ENCODE measurements at regions not wholly inside any gene's neighbourhood (a gene's known extent, or its start where the extent isn't known, plus 50 kb on each side); places are given as distances from the start of the nearest gene placed in this dataset.

GRCh38 chr18:57286949-57287348, 65.4 kb upstream of the ST8SIA3 start:
- ChIA-PET POLR2A (no interaction called here), CTCF (no interaction called here)
- Mint-ChIP-seq H3K27me3 (peaks cover 5% of the 10 kb centered on the region), H3K4me1 (ENCODE audit: low read depth) (no peaks in the 10 kb centered on the region), H3K36me3 (ENCODE audit: low read depth) (no peaks in the 10 kb centered on the region), H3K9me3 (peaks cover 3% of the 10 kb centered on the region), H3K4me3 (no peak overlapping the region), H3K27ac (no peak overlapping the region)
- no peak for ATAC-seq
- intact Hi-C loops (cut with micrococcal nuclease) = no loop called here
- TF ChIP-seq, protein P1, sequence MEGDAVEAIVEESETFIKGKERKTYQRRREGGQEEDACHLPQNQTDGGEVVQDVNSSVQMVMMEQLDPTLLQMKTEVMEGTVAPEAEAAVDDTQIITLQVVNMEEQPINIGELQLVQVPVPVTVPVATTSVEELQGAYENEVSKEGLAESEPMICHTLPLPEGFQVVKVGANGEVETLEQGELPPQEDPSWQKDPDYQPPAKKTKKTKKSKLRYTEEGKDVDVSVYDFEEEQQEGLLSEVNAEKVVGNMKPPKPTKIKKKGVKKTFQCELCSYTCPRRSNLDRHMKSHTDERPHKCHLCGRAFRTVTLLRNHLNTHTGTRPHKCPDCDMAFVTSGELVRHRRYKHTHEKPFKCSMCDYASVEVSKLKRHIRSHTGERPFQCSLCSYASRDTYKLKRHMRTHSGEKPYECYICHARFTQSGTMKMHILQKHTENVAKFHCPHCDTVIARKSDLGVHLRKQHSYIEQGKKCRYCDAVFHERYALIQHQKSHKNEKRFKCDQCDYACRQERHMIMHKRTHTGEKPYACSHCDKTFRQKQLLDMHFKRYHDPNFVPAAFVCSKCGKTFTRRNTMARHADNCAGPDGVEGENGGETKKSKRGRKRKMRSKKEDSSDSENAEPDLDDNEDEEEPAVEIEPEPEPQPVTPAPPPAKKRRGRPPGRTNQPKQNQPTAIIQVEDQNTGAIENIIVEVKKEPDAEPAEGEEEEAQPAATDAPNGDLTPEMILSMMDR (IDR thresholded peaks at IDR 0.05) = no peak
- no peak for DNase-seq

DNA sequence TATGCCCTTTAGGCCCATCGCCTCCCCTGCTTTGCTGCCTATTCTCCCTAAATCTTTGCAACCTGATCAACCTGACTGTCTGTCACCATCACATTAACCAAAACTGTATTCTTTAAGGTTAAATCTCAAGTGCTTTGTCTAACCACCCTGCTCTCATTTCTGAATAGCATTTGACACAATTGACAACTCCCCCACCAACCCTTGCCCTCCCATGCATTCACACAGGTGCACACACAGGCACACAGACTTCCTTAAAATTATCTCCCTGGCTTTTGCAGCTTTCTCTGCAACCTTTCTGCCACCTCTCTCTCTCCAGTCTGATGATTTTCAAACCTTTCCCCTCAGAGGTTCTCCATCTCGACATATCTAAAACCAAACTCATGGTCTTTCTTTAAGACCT, 64.6 kb upstream of the ST8SIA3 start:
- Mint-ChIP-seq H3K9me3 (peaks cover 3% of the 10 kb centered on the region), H3K27ac (no peak overlapping the region), H3K4me1 (ENCODE audit: low read depth) (no peaks in the 10 kb centered on the region), H3K27me3 (peaks cover 5% of the 10 kb centered on the region), H3K4me3 (no peak overlapping the region), H3K36me3 (ENCODE audit: low read depth) (no peaks in the 10 kb centered on the region)
- intact Hi-C loops (cut with micrococcal nuclease) = no loop called here
- DNase-seq (no peak), ATAC-seq (no peak)
- TF ChIP-seq, protein P1 (IDR thresholded peaks at IDR 0.05) = no peak
- CTCF ChIA-PET = no interaction called here
- POLR2A ChIA-PET = no interaction called here

DNA sequence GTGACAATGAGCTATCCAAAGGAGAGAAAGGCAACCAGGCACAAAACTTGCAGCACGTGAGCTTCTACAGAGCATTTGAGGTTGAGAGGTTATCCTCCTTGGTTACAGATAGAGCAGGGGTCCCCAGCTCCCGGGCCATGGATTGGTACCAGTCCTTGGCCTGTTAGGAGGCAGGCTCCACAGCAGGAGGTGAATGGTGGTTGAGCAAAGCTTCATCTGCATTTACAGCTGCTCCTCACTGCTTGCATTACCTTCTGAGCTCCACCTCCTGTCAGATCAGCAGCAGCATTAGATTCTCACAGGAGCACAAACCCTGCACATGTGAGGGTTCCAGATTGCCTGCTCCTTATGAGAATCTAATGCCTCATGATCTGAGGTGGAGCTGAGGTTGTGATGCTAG, 57.8 kb upstream of the ST8SIA3 start:
- ATAC-seq (no peak), DNase-seq (no peak)
- Mint-ChIP-seq H3K4me3 (no peak overlapping the region), H3K4me1 (ENCODE audit: low read depth) (no peaks in the 10 kb centered on the region), H3K27ac (no peak overlapping the region), H3K27me3 (peaks cover 13% of the 10 kb centered on the region), H3K9me3 (peaks cover under 1% of the 10 kb centered on the region), H3K36me3 (ENCODE audit: low read depth) (no peaks in the 10 kb centered on the region)
- TF ChIP-seq, protein P1 (IDR thresholded peaks at IDR 0.05) = no peak
- intact Hi-C loops (cut with micrococcal nuclease) = no loop called here
- ChIA-PET POLR2A (no interaction called here), CTCF (no interaction called here)

DNA sequence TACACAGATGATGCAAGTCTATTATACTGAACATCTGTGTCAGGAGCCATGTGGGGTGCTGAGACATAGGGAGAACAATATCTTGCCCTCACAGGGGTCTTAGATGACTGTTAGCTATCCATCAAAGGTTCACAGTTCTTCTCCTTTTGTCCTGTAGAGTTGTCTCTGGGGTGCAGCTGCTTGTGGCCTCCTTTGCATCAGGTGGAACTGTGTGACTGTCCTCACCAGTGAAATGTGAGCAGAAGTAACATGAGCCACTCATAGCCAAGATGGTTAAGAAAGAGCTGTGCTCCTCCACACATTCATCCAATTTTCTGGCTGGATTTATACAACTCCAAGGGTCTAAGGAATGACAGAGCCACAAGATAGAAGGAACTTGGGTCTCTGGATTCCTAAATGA, 56.0 kb upstream of the ST8SIA3 start:
- intact Hi-C loops (cut with micrococcal nuclease) = no loop called here
- CTCF ChIA-PET = no interaction called here
- POLR2A ChIA-PET = no interaction called here
- Mint-ChIP-seq H3K27me3 (peaks cover 13% of the 10 kb centered on the region), H3K27ac (no peak overlapping the region), H3K4me3 (no peak overlapping the region), H3K36me3 (ENCODE audit: low read depth) (no peaks in the 10 kb centered on the region), H3K4me1 (ENCODE audit: low read depth) (no peaks in the 10 kb centered on the region), H3K9me3 (no peaks in the 10 kb centered on the region)
- no peak for DNase-seq
- TF ChIP-seq, protein P1 (IDR thresholded peaks at IDR 0.05) = no peak
- no peak for ATAC-seq

DNA sequence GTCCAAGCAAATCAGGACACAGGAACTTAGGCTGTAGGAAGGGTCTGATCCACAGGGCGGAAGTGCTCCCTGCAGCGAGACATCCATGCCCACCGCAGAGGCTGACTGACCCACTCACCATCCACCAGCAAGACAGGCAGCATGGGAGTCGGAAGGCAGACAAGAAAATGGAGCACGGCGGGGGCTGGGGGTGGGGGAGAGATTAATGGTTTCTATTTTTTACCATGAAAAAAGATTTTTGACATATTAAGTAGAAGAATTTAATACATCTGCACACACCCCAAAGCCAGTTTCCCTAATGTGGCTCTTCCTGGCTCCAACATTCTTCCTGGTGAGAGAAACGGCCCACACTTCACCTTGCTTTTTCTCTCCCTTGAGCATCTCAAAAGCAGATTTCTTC, 55.1 kb upstream of the ST8SIA3 start:
- ATAC-seq (no peak), DNase-seq (no peak)
- Mint-ChIP-seq H3K27me3 (peaks cover 17% of the 10 kb centered on the region), H3K4me1 (ENCODE audit: low read depth) (no peaks in the 10 kb centered on the region), H3K9me3 (no peaks in the 10 kb centered on the region), H3K27ac (no peak overlapping the region), H3K36me3 (ENCODE audit: low read depth) (no peaks in the 10 kb centered on the region), H3K4me3 (no peak overlapping the region)
- CTCF ChIA-PET = no interaction called here
- TF ChIP-seq, protein P1 (IDR thresholded peaks at IDR 0.05) = no peak
- intact Hi-C loops (cut with micrococcal nuclease) = no loop called here
- POLR2A ChIA-PET = no interaction called here

Data from activated CD8-positive, alpha-beta T cell treated with anti-CD3 and anti-CD28 coated beads for 36 hours (primary cell).